ENCODE measurements at regions not wholly inside any gene's neighbourhood (a gene's known extent, or its start where the extent isn't known, plus 50 kb on each side); places are given as distances from the start of the nearest gene placed in this dataset.
"Not testable (repeated sequence)": the region's sequence is repeated elsewhere in the genome, so short reads cannot be mapped to it uniquely, and the experiment has no call there.

DNA sequence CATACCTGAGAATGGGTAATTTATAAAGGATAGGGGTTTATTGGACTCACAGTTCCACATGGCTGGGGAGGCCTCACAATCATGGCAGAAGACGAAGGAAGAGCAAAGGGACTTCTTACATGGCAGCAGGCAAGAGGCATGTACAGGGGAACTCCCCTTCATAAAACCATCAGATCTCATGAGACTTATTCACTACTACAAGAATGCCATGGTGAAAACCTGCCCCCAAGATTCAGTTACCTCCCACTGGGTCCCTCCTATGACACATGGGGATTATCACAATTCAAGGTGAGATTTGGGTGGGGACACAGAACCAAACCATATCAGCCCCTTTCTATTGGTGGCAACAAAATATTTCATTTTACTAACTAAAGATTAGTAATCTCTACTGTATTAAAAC lies 204.1 kb upstream of the PLGLB2 start:
- TF ChIP-seq, protein P1, sequence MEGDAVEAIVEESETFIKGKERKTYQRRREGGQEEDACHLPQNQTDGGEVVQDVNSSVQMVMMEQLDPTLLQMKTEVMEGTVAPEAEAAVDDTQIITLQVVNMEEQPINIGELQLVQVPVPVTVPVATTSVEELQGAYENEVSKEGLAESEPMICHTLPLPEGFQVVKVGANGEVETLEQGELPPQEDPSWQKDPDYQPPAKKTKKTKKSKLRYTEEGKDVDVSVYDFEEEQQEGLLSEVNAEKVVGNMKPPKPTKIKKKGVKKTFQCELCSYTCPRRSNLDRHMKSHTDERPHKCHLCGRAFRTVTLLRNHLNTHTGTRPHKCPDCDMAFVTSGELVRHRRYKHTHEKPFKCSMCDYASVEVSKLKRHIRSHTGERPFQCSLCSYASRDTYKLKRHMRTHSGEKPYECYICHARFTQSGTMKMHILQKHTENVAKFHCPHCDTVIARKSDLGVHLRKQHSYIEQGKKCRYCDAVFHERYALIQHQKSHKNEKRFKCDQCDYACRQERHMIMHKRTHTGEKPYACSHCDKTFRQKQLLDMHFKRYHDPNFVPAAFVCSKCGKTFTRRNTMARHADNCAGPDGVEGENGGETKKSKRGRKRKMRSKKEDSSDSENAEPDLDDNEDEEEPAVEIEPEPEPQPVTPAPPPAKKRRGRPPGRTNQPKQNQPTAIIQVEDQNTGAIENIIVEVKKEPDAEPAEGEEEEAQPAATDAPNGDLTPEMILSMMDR (IDR thresholded peaks at IDR 0.05 in 4 of 5, conservative IDR thresholded peaks at IDR 0.05 in 1 of 5), result not testable (repeated sequence)
- not testable (repeated sequence) for TF ChIP-seq POLR2A (IDR thresholded peaks at IDR 0.05)
